HCT116 (cell line): ENCODE measurements at regions not wholly inside any gene's neighbourhood (a gene's known extent, or its start where the extent isn't known, plus 50 kb on each side); places are given as distances from the start of the nearest gene placed in this dataset.

Source experiments
- ATAC-seq: fragments of 200-7000 bp; cut with Tn5 transposase; 2 replicates; pipeline ENCODE4 v1.9.1; 2020; ENCODE audit warnings: mild to moderate bottlenecking, moderate library complexity
- BruUV-seq: library from RNA; stranded (reverse); fragments of 400-500 nt; replicated peaks from 2 replicates; lab custom pipeline; 2021; lab: Mats Ljungman, UMichigan
- CTCF ChIA-PET: fragments of 300-600 bp; sonication (Branson Sonifier 250); formaldehyde crosslinking; loops from one replicate; lab custom pipeline; 2021; ENCODE audit warnings: antibody characterized with exemption; lab: Charles Lee
- POLR2A ChIA-PET: fragments of 300-600, 350-600 bp; sonication (Branson Sonifier 250); formaldehyde crosslinking; loops from one replicate; lab custom pipeline; 2021; ENCODE audit warnings: antibody characterized with exemption; lab: Charles Lee
- RAD21 ChIA-PET, 2 experiments: fragments of 300-600 bp; sonication (Branson Sonifier 250); formaldehyde crosslinking; loops; one replicate each; lab custom pipeline; 2023; ENCODE audit warnings: low total read pairs in 2 of 2; ENCODE audit not compliant: uncharacterized antibody in 2 of 2, unreplicated experiment in 2 of 2, low non-redundant PET in 1 of 2; lab: Charles Lee
- DNase-seq: peaks from one replicate; pipeline ENCODE4 v3.0.0-alpha.2; 2010; ENCODE audit warnings: low read depth, low spot score
- H2AFZ ChIP-seq: fragments of 200-600 bp; shearing (Covaris generic), sonication (generic); 2 replicates; pipeline ENCODE4 v1.6.1; 2017; ENCODE audit warnings: low read depth, mixed run types, mixed read lengths, antibody characterized with exemption, low read length; ENCODE audit not compliant: poor library complexity, severe bottlenecking
- H3K27ac ChIP-seq: 2 replicates; pipeline ENCODE4 v1.5.1; 2012; ENCODE audit warnings: low read depth, low read length
- H3K27me3 ChIP-seq: fragments of 200-600 bp; sonication (generic); 2 replicates; pipeline ENCODE4 v1.6.1; 2016; ENCODE audit warnings: mixed run types, low read length, mixed read lengths; ENCODE audit not compliant: insufficient read depth
- H3K36me3 ChIP-seq, 2 experiments: fragments of 200-500 bp in 1 of 2; fragments of 200-600 bp in 1 of 2; sonication (Bioruptor generic) in 1 of 2; sonication (generic) in 1 of 2; 2 replicates each; pipeline versions ENCODE4 v1.5.1 to v1.6.1; 2014 to 2016; ENCODE audit warnings: low read length in 2 of 2, inconsistent platforms in 1 of 2, mixed read lengths in 1 of 2, mixed run types in 1 of 2; ENCODE audit not compliant: insufficient read depth in 2 of 2, control insufficient read depth in 1 of 2
- H3K4me1 ChIP-seq, 2 experiments: fragments of 200-600 bp in 1 of 2; sonication (generic) in 1 of 2; 2 replicates each; pipeline versions ENCODE4 v1.5.1 to v1.6.1; 2012 to 2017; ENCODE audit warnings: low read length in 2 of 2, inconsistent platforms in 1 of 2, mild to moderate bottlenecking in 1 of 2, mixed read lengths in 1 of 2, mixed run types in 1 of 2, moderate library complexity in 1 of 2; ENCODE audit not compliant: insufficient read depth in 2 of 2, control insufficient read depth in 1 of 2
- H3K4me2 ChIP-seq: fragments of 200-600 bp; sonication (generic); 2 replicates; pipeline ENCODE4 v1.6.1; 2017; ENCODE audit warnings: mixed run types, low read length, mixed read lengths
- H3K4me3 ChIP-seq, 2 experiments: fragments of 200-600 bp in 1 of 2; sonication (generic) in 1 of 2; replicated peaks in 1 of 2; 2 replicates each; pipeline ENCODE4 v1.5.1; 2011 to 2016; ENCODE audit warnings: low read length in 2 of 2, control low read depth in 1 of 2, low read depth in 1 of 2, mild to moderate bottlenecking in 1 of 2, mixed read lengths in 1 of 2, mixed run types in 1 of 2
- H3K79me2 ChIP-seq: fragments of 200-600 bp; sonication (generic); 2 replicates; pipeline ENCODE4 v1.6.1; 2017; ENCODE audit warnings: mild to moderate bottlenecking, mixed run types, low read length, moderate library complexity, mixed read lengths; ENCODE audit not compliant: insufficient read depth
- H3K9ac ChIP-seq: fragments of 200-600 bp; sonication (generic); 2 replicates; pipeline ENCODE4 v1.6.1; 2016; ENCODE audit warnings: low read length, mixed read lengths
- H3K9me2 ChIP-seq: fragments of 200-600 bp; sonication (generic), shearing (Covaris generic); 2 replicates; pipeline ENCODE4 v1.6.1; 2017; ENCODE audit warnings: mixed run types, mild to moderate bottlenecking, moderate library complexity; ENCODE audit not compliant: insufficient read depth
- H3K9me3 ChIP-seq, 2 experiments: fragments of 200-500 bp in 1 of 2; fragments of 200-600 bp in 1 of 2; sonication (Bioruptor generic) in 1 of 2; sonication (generic) in 1 of 2; 2 replicates each; pipeline ENCODE4 v1.6.1; 2014 to 2017; ENCODE audit warnings: low read length in 2 of 2, mixed read lengths in 2 of 2, inconsistent platforms in 1 of 2, low read depth in 1 of 2, mild to moderate bottlenecking in 1 of 2, mixed run types in 1 of 2, moderate library complexity in 1 of 2; ENCODE audit not compliant: control insufficient read depth in 1 of 2, insufficient read depth in 1 of 2
- H4K20me1 ChIP-seq: fragments of 200-600 bp; sonication (generic), shearing (Covaris generic); 2 replicates; pipeline ENCODE4 v1.6.1; 2017; ENCODE audit warnings: mixed run types, mild to moderate bottlenecking, moderate library complexity; ENCODE audit not compliant: insufficient read depth
- CBX3 ChIP-seq: IDR thresholded peaks from 2 replicates; pipeline ENCODE4 v1.6.1; 2012; ENCODE audit warnings: low read depth
- ELF1 ChIP-seq: IDR thresholded peaks from 2 replicates; pipeline ENCODE4 v1.6.1; 2012; ENCODE audit warnings: low read depth, borderline replicate concordance
- JUND ChIP-seq: IDR thresholded peaks from 2 replicates; pipeline ENCODE4 v1.6.1; 2012
- POLR2A ChIP-seq: IDR thresholded peaks from 2 replicates; pipeline ENCODE4 v1.7.0; 2011; ENCODE audit warnings: borderline replicate concordance; ENCODE audit not compliant: insufficient read depth, insufficient read length; ENCODE audit errors: extremely low read depth
- POLR2AphosphoS5 ChIP-seq: IDR thresholded peaks from 2 replicates; pipeline ENCODE4 v1.6.1; 2011; ENCODE audit warnings: mild to moderate bottlenecking, low read depth, low read length, moderate library complexity
- SP1 ChIP-seq: IDR thresholded peaks from 2 replicates; pipeline ENCODE4 v1.6.1; 2012; ENCODE audit warnings: low read depth
- YY1 ChIP-seq: IDR thresholded peaks from 2 replicates; pipeline ENCODE4 v1.6.1; 2011; ENCODE audit warnings: low read length, low read depth, moderate library complexity, mild to moderate bottlenecking; ENCODE audit not compliant: insufficient replicate concordance; ENCODE audit errors: extremely low read depth
- ZFX ChIP-seq: fragments of 450-650 bp; IDR thresholded peaks from 2 replicates; pipeline ENCODE4 v1.6.1; 2017
- intact Hi-C: fragments of 100-400 bp; cut with micrococcal nuclease; formaldehyde crosslinking; loops from 2 replicates; pipeline ENCODE4 v1.10.0; 2022
- TF ChIP-seq, protein P1 (sequence below): IDR thresholded peaks from 2 replicates; pipeline ENCODE4 v1.6.1; 2012
- TF ChIP-seq, protein P2 (sequence below), 3 experiments: fragments of 200-600 bp in 1 of 3; sonication (generic) in 1 of 3; IDR thresholded peaks in 2 of 3; conservative IDR thresholded peaks in 1 of 3; 2 replicates each; pipeline ENCODE4 v1.5.1; 2012 to 2017; ENCODE audit warnings: low read depth in 2 of 3, low read length in 2 of 3, antibody characterized with exemption in 1 of 3, borderline replicate concordance in 1 of 3, control low read depth in 1 of 3, mild to moderate bottlenecking in 1 of 3, mixed read lengths in 1 of 3, mixed run types in 1 of 3, moderate library complexity in 1 of 3; ENCODE audit not compliant: insufficient read depth in 1 of 3
- TF ChIP-seq, protein P3 (sequence below): IDR thresholded peaks from 2 replicates; pipeline ENCODE4 v1.6.1; 2012; ENCODE audit warnings: low read depth

DNA sequence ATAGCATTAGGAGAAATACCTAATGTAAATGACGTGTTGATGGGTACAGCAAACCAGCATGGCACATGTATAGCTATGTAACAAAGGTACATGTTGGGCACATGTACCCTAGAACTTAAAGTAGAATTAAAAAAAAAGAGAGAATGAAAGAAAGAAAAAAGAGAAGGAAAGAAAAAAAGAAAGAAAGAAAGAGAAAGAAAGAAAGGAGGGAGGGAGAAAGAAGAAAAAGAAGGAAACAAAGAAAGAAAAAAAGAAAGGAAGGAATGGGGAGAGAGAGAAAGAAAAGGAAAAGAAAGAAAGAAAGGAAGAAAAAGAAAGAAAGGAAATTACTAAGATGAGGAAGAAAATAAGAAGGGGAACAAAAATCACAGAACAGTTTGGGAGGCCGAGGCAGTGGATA lies 925.5 kb downstream of the LRFN5 start:
- intact Hi-C loops = no loop called here
- Histone ChIP-seq H3K9ac (no peak overlapping the region), H3K4me1 (no peaks in the 10 kb centered on the region), H3K27me3 (no peaks in the 10 kb centered on the region), H3K9me2 (no peaks in the 10 kb centered on the region), H3K27ac (no peak overlapping the region), H4K20me1 (no peaks in the 10 kb centered on the region), H2AFZ (no peak overlapping the region), H3K36me3 (no peaks in the 10 kb centered on the region), H3K4me2 (no peak overlapping the region), H3K4me3 (no peak overlapping the region), H3K9me3 (no peaks in the 10 kb centered on the region), H3K79me2 (no peaks in the 10 kb centered on the region)
- BruUV-seq = no TSS peak
- ChIA-PET POLR2A (no interaction called here), RAD21 (no interaction called here), CTCF (no interaction called here)
- ATAC-seq (no peak), DNase-seq (no peak)
- TF ChIP-seq, protein P1, sequence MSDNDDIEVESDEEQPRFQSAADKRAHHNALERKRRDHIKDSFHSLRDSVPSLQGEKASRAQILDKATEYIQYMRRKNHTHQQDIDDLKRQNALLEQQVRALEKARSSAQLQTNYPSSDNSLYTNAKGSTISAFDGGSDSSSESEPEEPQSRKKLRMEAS = no peak
- TF ChIP-seq CBX3 = no peak
- no peak for TF ChIP-seq ELF1
- TF ChIP-seq YY1 = no peak
- TF ChIP-seq JUND = no peak
- TF ChIP-seq POLR2A = no peak
- TF ChIP-seq, protein P2, sequence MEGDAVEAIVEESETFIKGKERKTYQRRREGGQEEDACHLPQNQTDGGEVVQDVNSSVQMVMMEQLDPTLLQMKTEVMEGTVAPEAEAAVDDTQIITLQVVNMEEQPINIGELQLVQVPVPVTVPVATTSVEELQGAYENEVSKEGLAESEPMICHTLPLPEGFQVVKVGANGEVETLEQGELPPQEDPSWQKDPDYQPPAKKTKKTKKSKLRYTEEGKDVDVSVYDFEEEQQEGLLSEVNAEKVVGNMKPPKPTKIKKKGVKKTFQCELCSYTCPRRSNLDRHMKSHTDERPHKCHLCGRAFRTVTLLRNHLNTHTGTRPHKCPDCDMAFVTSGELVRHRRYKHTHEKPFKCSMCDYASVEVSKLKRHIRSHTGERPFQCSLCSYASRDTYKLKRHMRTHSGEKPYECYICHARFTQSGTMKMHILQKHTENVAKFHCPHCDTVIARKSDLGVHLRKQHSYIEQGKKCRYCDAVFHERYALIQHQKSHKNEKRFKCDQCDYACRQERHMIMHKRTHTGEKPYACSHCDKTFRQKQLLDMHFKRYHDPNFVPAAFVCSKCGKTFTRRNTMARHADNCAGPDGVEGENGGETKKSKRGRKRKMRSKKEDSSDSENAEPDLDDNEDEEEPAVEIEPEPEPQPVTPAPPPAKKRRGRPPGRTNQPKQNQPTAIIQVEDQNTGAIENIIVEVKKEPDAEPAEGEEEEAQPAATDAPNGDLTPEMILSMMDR (IDR thresholded peaks at IDR 0.05 in 2 of 3, conservative IDR thresholded peaks at IDR 0.05 in 1 of 3; ENCODE audit: borderline replicate concordance in 1 of 3, insufficient read depth in 1 of 3, low read depth in 2 of 3, low read length in 2 of 3) = no peak
- TF ChIP-seq ZFX = no peak
- no peak for TF ChIP-seq SP1
- TF ChIP-seq, protein P3, sequence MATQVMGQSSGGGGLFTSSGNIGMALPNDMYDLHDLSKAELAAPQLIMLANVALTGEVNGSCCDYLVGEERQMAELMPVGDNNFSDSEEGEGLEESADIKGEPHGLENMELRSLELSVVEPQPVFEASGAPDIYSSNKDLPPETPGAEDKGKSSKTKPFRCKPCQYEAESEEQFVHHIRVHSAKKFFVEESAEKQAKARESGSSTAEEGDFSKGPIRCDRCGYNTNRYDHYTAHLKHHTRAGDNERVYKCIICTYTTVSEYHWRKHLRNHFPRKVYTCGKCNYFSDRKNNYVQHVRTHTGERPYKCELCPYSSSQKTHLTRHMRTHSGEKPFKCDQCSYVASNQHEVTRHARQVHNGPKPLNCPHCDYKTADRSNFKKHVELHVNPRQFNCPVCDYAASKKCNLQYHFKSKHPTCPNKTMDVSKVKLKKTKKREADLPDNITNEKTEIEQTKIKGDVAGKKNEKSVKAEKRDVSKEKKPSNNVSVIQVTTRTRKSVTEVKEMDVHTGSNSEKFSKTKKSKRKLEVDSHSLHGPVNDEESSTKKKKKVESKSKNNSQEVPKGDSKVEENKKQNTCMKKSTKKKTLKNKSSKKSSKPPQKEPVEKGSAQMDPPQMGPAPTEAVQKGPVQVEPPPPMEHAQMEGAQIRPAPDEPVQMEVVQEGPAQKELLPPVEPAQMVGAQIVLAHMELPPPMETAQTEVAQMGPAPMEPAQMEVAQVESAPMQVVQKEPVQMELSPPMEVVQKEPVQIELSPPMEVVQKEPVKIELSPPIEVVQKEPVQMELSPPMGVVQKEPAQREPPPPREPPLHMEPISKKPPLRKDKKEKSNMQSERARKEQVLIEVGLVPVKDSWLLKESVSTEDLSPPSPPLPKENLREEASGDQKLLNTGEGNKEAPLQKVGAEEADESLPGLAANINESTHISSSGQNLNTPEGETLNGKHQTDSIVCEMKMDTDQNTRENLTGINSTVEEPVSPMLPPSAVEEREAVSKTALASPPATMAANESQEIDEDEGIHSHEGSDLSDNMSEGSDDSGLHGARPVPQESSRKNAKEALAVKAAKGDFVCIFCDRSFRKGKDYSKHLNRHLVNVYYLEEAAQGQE = no peak
- no peak for TF ChIP-seq POLR2AphosphoS5
